Smooth muscle cell (in vitro differentiated cells): ENCODE measurements at regions not wholly inside any gene's neighbourhood (a gene's known extent, or its start where the extent isn't known, plus 50 kb on each side); places are given as distances from the start of the nearest gene placed in this dataset.

Experiments
- DNase-seq: peaks from one replicate; lab custom pipeline; 2025; ENCODE audit not compliant: unreplicated experiment; lab: John Stamatoyannopoulos, UW
- H2AFZ ChIP-seq: fragments of 200-600 bp; sonication (generic); 2 replicates; pipeline ENCODE4 v1.6.0; 2016; ENCODE audit warnings: antibody characterized with exemption, low read depth, mild to moderate bottlenecking
- H3F3A ChIP-seq: fragments of 200-600 bp; sonication (generic); 2 replicates; pipeline ENCODE4 v1.6.0; 2017; ENCODE audit warnings: antibody characterized with exemption, low read depth
- H3K27ac ChIP-seq: fragments of 200-600 bp; sonication (generic); 2 replicates; pipeline ENCODE4 v1.5.1; 2016; ENCODE audit warnings: low read depth, mild to moderate bottlenecking
- H3K27me3 ChIP-seq: fragments of 200-600 bp; sonication (generic); 2 replicates; pipeline ENCODE4 v1.6.1; 2016; ENCODE audit warnings: low read depth, mild to moderate bottlenecking
- H3K36me3 ChIP-seq: fragments of 200-600 bp; sonication (generic); 2 replicates; pipeline ENCODE4 v1.5.1; 2016; ENCODE audit warnings: low read depth
- H3K4me1 ChIP-seq: fragments of 200-600 bp; sonication (generic); 2 replicates; pipeline ENCODE4 v1.5.1; 2016; ENCODE audit warnings: low read depth
- H3K4me2 ChIP-seq: fragments of 200-600 bp; sonication (generic); 2 replicates; pipeline ENCODE4 v1.6.0; 2016; ENCODE audit warnings: mild to moderate bottlenecking
- H3K4me3 ChIP-seq: fragments of 200-600 bp; sonication (generic); 2 replicates; pipeline ENCODE4 v1.5.1; 2016; ENCODE audit warnings: mild to moderate bottlenecking
- H3K79me2 ChIP-seq: fragments of 200-600 bp; sonication (generic); 2 replicates; pipeline ENCODE4 v1.6.0; 2016; ENCODE audit warnings: low read depth, mild to moderate bottlenecking
- H3K9ac ChIP-seq: fragments of 200-600 bp; sonication (generic); 2 replicates; pipeline ENCODE4 v1.6.0; 2016; ENCODE audit warnings: low read depth
- H3K9me3 ChIP-seq: fragments of 200-600 bp; sonication (generic); replicated peaks from 2 replicates; pipeline ENCODE4 v1.5.1; 2016; ENCODE audit warnings: low read depth
- H4K20me1 ChIP-seq: fragments of 200-600 bp; sonication (generic); 2 replicates; pipeline ENCODE4 v1.6.0; 2016; ENCODE audit warnings: low read depth
- WGBS: methylation state at CpG from one replicate; pipeline ENCODE4 v1.1.7; 2016; ENCODE audit warnings: low lambda C conversion rate; 5-methylcytosine and 5-hydroxymethylcytosine counted together
- TF ChIP-seq, protein P1 (sequence below): fragments of 200-600 bp; sonication (generic); IDR thresholded peaks from 2 replicates; pipeline ENCODE4 v1.5.1; 2017; ENCODE audit warnings: borderline replicate concordance, mild to moderate bottlenecking, antibody characterized with exemption; ENCODE audit not compliant: insufficient read depth, poor library complexity, severe bottlenecking

GRCh38 chr5:122673343-122673742 is 101.5 kb upstream of the SNX2 start:
- Histone ChIP-seq H3K36me3 (no peaks in the 10 kb centered on the region), H3F3A (no peaks in the 10 kb centered on the region), H3K27me3 (no peaks in the 10 kb centered on the region), H3K4me1 (no peaks in the 10 kb centered on the region), H4K20me1 (no peaks in the 10 kb centered on the region), H3K9me3 (no peaks in the 10 kb centered on the region), H3K79me2 (no peaks in the 10 kb centered on the region), H3K4me2 (no peak overlapping the region), H2AFZ (no peak overlapping the region), H3K27ac (no peak overlapping the region), H3K4me3 (no peak overlapping the region), H3K9ac (no peak overlapping the region)
- TF ChIP-seq, protein P1, sequence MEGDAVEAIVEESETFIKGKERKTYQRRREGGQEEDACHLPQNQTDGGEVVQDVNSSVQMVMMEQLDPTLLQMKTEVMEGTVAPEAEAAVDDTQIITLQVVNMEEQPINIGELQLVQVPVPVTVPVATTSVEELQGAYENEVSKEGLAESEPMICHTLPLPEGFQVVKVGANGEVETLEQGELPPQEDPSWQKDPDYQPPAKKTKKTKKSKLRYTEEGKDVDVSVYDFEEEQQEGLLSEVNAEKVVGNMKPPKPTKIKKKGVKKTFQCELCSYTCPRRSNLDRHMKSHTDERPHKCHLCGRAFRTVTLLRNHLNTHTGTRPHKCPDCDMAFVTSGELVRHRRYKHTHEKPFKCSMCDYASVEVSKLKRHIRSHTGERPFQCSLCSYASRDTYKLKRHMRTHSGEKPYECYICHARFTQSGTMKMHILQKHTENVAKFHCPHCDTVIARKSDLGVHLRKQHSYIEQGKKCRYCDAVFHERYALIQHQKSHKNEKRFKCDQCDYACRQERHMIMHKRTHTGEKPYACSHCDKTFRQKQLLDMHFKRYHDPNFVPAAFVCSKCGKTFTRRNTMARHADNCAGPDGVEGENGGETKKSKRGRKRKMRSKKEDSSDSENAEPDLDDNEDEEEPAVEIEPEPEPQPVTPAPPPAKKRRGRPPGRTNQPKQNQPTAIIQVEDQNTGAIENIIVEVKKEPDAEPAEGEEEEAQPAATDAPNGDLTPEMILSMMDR: no peak
- 97% methylated on average over 3 of the region's 3 CpGs for WGBS
- DNase-seq: no peak

DNA sequence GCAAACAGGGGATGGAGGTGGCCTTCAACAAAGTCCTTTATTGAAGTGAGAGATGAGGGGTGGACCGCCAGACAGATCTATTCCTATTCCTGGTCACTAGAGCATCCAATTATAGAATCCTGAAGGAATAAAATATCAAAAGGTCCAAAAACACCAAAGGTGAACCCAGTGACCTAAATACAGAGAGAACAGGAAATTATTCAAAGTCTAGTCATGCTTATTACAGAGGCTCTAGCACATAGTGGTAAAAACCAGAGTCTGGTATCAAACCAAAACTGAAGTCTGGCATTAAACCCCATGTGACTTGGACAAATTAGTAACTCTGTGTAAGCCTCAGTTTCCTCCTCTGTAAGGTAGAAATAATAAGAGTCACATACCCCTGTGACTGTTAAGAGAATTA is 100.5 kb upstream of the SNX2 start:
- no peak overlapping the region for H3K9ac ChIP-seq
- H4K20me1 ChIP-seq: no peaks in the 10 kb centered on the region
- no peak overlapping the region for H3K4me2 ChIP-seq
- H2AFZ ChIP-seq: no peak overlapping the region
- no peak overlapping the region for H3K27ac ChIP-seq
- H3K79me2 ChIP-seq: no peaks in the 10 kb centered on the region
- no peaks in the 10 kb centered on the region for H3K27me3 ChIP-seq
- H3K4me3 ChIP-seq: no peak overlapping the region
- H3F3A ChIP-seq: no peaks in the 10 kb centered on the region
- TF ChIP-seq, protein P1: no peak
- no peak for DNase-seq
- no peaks in the 10 kb centered on the region for H3K36me3 ChIP-seq
- 97% methylated on average over 1 of the region's 1 CpG for WGBS
- no peaks in the 10 kb centered on the region for H3K4me1 ChIP-seq
- no peaks in the 10 kb centered on the region for H3K9me3 ChIP-seq

- no peak for DNase-seq
- Histone ChIP-seq H3K4me2 (no peak overlapping the region), H3K9me3 (no peaks in the 10 kb centered on the region), H3K4me1 (no peaks in the 10 kb centered on the region), H2AFZ (no peak overlapping the region), H4K20me1 (no peaks in the 10 kb centered on the region), H3K27ac (no peak overlapping the region), H3K4me3 (no peak overlapping the region), H3K79me2 (no peaks in the 10 kb centered on the region), H3K36me3 (no peaks in the 10 kb centered on the region), H3K9ac (no peak overlapping the region), H3F3A (no peaks in the 10 kb centered on the region), H3K27me3 (no peaks in the 10 kb centered on the region)
- TF ChIP-seq, protein P1: no peak
- 66% methylated on average over 3 of the region's 3 CpGs for WGBS
These were observed 94.1 kb upstream of the SNX2 start for GRCh38 chr5:122680623-122681350.

- no peaks in the 10 kb centered on the region for H3K9me3 ChIP-seq
- H3K4me1 ChIP-seq: no peaks in the 10 kb centered on the region
- no peak for DNase-seq
- no peaks in the 10 kb centered on the region for H3F3A ChIP-seq
- H3K27me3 ChIP-seq: no peaks in the 10 kb centered on the region
- H4K20me1 ChIP-seq: no peaks in the 10 kb centered on the region
- no peak overlapping the region for H3K4me3 ChIP-seq
- H3K9ac ChIP-seq: no peak overlapping the region
- H3K36me3 ChIP-seq: no peaks in the 10 kb centered on the region
- TF ChIP-seq, protein P1: no peak
- no peak overlapping the region for H3K27ac ChIP-seq
- H3K4me2 ChIP-seq: no peak overlapping the region
- H3K79me2 ChIP-seq: no peaks in the 10 kb centered on the region
- peak overlapping the region; percentile 27 for H2AFZ ChIP-seq
These were observed 91.2 kb upstream of the SNX2 start for GRCh38 chr5:122683631-122684030.
